GM21723 (cell line): ENCODE measurements at regions not wholly inside any gene's neighbourhood (a gene's known extent, or its start where the extent isn't known, plus 50 kb on each side); places are given as distances from the start of the nearest gene placed in this dataset.
"Not testable (repeated sequence)": the region's sequence is repeated elsewhere in the genome, so short reads cannot be mapped to it uniquely, and the experiment has no call there.

ENCODE experiments used
- ATAC-seq: cut with Tn5 transposase; IDR thresholded peaks from one replicate; pipeline ENCODE4 v1.9.1; 2021; ENCODE audit warnings: mild to moderate bottlenecking, moderate library complexity; ENCODE audit not compliant: unreplicated experiment

DNA sequence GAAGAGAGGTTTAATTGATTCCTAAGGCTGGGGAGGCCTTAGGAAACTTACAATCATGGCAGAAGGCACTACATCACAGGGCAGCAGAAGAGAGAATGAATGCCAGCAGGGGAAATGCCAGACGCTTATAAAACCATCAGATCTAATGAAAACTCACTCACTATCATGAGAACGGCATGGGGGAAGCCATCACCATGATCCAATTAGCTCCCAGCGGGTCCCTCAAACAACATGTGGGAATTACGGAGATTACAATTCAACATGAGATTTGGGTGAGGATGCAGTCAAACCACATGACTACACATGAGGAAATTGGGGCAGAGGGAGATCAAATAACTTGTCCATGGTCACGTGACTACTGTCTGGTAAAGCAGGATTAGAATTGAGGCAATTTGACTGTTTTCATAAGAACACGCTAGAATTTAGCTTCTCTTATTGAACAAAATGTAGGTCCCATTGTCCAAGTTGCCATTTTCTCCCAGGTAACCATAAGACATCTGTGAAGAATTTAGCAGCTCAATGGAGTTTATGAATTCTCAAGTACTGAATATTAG lies 445.1 kb upstream of the CDH20 start:
- no peak for ATAC-seq

DNA sequence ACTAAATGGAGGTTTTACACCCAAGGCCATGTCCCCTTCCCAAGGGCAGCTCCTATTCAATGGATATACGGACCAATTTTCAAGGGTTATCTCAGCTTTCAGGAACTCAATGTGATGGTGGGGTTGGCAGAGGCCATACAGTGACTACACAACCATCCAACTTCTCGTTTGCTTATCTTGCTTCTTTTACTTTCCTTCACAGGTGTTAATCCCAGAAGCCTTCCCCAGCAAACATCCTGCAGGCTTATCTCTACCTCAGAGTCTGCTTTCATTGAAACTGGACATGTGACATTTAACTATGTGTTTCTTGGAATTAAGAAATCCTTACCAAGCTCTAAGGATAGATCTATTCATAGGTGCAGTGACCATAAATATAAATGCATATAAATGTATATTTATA lies 443.8 kb upstream of the CDH20 start:
- no peak for ATAC-seq

DNA sequence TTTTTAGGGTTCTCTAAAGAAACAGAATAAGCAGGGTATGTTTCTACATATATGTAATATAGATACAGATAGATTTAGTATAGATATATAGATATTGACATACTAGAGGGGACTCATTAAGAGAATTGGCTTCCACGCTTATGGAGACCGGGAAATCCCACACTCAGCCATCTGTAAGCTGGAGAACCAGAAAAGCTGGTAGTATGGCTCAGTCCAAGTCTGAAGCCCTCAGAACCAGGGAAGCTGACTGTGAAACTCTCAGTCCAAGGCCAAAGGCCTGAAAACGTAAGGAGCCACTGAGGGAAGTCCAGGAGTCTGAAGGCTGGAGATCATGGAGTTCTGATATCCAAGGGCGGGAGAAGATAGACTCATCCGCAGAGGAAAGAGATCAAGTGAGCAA lies 441.3 kb upstream of the CDH20 start:
- no peak for ATAC-seq

DNA sequence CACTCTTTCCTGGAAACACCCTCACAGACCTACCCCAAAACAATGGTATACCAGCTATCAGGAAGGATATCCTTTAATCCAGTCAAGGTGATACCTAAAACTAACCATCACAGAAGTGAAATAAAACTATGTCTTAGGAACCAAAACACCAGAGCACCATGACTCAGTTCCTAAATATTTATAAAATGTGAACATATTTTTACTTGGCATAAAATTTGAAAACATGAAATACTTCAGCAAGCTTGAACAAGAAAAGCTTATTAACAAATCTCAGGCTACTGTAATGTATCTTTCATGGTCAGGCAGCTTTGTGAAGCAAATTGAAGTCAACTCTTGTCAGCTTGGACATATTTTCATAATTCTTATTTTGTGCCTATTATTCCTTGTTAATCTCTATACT lies 440.8 kb upstream of the CDH20 start:
- ATAC-seq, result no peak

DNA sequence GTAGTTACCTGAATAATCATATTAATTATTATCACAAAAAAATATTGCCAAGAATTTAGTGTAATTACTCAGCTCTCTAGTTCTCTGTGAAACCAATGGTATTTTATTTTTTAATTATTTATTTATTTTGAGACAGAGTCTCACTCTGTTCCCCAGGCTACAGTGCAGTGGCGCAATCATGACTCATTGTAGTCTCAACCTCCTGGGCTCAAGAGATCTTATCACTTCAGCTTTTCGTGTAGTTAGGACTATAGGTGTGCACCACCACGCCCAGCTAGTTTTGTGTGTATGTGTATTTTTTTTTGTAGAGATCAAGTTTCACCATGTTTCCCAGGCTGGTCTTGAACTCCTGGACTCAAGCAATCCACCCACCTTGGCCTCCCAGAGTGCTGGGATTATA lies 440.4 kb upstream of the CDH20 start:
- ATAC-seq, result no peak

DNA sequence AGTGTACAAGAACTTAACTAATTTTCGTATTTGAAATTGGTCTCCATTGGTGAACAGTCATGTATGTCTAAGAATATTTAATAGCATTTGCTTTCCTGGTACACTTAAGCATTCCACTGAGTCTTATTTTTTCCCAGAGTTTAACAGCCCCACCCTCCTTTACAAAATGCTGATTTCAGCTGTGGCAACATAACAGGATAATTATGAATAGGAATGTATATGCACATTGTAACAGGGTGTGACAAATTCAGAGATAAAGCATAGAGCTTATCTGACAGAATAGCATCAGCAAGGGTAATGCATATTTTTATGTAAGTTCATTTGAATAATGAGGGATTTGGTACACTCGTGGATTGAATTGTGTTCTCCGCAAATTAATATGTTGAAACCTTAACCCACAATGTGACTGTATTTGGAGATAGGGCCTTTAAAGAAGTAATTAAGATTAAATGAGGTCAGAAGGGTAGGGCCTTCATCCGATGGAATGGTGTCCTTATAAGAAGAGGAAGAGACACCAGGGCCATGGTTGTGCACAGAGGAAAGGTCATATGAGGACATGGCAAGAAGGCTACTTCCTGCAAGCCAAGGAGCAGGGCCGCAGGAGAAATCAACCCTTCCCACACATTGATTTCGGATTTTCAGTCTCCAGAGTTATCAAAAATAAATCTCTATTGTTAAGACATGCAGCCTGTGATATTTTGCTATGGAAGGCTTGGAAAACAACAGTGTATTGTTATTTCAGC lies 439.7 kb upstream of the CDH20 start:
- no peak for ATAC-seq

DNA sequence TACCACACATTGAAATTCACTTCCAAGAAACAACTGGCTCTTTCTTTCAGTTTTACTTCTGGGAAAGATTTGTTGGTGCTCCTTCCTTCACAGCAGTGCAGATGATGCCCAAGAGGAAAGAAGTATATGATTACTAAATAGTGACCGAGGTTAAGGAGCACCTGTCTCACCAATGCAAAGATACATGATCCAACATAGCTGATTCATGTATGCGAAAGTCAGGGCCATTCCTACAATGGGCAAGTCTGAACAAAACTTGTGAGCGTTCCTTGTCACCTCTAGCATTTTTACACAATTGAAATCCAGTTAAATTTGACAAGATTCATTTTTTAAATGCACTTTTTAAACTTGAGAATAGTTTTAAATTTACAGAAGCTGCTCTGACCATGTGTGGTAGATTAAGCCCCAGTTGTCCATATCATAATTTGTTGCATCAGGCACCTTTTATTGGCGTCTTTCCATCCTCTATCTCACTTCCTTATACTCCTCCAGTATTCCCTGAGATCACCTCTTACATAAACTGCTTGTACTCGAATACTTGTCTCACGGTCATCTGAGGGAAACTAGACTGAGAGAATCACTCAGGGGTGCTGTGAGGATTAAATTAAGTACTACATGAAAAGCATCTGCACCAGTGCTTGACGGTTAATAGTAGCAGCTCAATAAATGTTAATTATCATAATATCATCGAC lies 438.8 kb upstream of the CDH20 start:
- no peak for ATAC-seq

DNA sequence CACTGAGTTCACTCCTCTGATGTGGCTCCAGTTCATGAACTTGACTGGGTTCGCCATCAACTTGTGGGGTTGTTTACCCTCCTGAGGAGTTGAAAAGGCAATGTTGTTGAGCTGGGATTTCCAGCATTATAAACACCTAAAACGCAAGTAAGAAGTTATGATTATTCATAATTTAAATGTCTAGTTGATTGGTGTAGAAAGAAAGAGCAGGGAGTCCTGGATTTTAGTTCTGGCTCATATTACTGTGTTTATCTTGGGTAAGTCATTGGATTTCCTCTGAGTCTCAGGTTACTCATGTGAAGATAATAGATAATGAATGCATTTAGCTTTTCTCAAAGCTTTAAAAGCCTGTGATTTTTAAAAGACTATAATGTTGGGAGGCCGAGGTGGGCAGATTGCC lies 438.0 kb upstream of the CDH20 start:
- no peak for ATAC-seq

DNA sequence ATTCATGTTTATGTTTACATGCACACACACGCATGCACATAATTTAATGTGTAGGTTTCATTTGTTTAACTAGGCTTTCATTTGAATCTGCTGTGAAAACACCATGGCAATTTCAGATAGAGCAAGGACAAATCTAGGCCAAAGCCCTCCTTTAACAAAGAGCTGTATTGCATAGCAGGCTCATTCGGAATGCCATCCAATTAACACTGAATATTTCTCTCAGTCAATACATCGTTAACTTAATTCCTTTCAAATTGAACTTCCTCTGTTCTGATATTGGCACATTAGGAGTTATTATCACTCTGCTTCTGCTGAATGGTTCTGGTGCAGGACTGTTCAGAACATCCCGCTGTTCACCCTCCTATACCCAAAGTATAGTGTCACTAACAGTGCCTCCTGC lies 435.1 kb upstream of the CDH20 start:
- ATAC-seq, result no peak

DNA sequence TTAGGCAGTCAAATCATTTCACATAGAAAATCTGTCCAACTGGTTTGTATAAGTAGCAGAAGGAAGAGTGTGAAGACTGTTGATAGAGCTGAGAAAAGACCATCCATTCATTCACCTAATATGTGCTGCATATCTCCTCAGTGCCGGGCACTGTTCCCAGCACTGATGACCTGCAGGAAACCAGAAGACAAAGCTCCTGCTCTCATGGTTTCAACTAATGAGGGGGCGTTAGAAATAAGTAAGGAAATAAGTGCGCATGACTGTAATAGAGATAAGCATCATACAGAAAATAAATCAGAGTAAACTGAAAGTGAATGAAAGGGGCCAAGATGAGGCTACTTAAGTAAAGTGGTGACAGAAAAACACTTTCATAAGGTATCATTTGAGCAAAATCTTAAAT lies 427.5 kb upstream of the CDH20 start:
- ATAC-seq, result no peak

DNA sequence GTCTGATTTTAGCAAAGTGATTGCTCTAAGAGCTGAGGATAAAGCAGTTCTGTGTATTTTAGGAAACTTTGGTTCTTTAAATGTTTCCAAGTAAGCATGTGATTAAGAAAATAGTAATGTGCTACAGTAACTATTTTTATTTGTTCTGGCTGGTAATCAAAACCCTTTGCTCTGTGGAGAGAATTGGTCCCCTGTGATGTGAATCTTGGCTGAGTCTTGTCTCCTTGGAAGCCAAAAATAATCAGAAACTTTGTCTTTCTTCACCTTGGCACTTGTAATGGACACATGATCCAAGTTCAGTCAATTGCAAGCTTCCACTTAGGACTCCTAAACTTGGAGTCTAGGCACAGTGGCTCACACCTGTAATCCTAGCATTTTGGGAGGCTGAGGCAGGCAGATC lies 422.7 kb upstream of the CDH20 start:
- ATAC-seq, result no peak

DNA sequence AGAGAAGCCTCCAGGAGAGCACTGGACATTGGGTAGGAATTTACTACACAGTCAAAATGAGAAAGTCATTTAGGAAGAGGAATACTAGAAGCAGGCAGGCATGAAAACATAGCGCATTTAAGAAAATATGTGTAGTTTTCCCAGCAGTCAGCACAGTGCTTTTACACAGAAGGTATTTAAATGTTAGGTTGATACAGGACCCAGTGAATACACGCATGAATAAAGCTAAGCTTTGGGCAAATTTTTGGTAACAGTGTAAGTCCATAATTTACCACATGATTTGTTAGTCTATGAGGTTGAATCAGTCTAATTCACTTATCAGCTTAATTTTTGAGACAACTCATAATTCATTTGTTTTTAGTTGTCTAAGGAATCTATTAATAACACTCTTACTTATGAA lies 421.7 kb upstream of the CDH20 start:
- ATAC-seq, result no peak

DNA sequence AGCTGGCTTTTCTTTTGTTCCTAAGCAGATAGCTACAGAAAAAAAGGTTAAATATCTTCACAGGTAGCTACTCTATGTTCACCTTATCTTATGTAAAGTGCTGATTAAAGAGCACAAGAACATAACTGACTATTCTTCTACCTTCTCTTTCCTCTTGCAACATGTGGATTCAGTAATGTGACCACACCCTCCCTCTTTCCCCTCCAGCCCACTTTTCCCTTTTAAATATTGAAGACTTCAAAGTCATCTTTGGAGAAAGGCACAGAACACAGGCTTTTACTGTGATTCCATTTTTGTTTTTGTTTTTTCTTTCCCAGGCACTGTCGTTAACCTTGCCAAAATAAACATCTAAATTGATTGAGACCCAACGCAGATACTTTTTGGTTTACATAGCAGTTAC lies 418.1 kb upstream of the CDH20 start:
- ATAC-seq, result no peak

DNA sequence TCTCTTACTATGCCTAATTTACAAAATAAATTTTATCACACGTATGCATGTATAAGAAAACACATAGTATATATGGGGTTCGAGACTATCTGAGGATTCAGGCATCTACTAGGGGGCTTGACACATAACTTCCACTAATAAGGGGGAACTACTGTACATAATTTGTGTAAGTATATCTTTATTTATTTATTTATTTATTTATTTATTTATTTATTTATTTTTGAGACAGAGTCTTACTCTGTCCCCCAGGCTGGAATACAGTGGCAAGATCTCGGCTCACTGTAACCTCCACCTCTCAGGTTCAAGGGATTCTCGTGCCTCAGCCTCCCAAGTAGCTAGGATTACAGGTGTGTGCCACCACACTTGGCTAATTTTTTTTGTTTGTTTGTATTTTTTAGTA lies 414.4 kb upstream of the CDH20 start:
- not testable (repeated sequence) for ATAC-seq

DNA sequence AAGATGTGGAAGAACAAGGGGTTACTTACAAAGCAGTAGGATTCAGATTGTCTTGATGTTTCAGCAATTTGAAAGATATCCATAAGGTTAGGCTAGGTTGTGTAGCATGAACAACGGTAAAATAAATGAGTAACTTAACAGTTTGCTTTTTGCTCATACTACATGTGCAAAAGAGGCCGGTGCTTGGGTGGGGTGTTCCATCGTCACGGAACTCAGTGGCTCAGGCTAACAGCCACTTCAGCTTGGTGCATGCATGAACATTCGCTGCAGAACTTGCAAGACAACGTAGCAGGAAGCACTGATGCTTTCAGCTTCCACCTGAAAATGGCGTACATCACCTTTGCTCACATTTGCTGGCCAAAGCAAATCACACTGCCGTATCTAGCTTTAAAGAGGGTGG lies 407.3 kb upstream of the CDH20 start:
- no peak for ATAC-seq

DNA sequence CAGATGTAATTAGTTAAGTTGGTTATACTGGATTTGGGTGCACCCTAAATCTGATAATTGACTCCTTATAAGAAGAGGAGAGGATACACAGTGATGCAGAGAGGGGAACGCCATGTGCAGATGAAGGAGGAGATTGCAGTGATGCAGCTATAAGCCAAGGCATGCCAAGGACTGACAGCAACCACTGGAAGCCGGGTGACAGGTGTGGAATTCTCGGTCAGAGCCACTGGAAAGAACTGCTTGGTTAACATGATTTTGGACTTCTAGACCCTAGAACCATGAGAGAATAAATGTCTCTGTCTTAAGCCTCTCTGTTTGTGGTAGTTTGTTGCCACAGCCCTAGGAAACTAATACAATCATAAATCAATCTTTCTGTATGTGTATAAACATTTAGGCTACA lies 403.3 kb upstream of the CDH20 start:
- no peak for ATAC-seq

DNA sequence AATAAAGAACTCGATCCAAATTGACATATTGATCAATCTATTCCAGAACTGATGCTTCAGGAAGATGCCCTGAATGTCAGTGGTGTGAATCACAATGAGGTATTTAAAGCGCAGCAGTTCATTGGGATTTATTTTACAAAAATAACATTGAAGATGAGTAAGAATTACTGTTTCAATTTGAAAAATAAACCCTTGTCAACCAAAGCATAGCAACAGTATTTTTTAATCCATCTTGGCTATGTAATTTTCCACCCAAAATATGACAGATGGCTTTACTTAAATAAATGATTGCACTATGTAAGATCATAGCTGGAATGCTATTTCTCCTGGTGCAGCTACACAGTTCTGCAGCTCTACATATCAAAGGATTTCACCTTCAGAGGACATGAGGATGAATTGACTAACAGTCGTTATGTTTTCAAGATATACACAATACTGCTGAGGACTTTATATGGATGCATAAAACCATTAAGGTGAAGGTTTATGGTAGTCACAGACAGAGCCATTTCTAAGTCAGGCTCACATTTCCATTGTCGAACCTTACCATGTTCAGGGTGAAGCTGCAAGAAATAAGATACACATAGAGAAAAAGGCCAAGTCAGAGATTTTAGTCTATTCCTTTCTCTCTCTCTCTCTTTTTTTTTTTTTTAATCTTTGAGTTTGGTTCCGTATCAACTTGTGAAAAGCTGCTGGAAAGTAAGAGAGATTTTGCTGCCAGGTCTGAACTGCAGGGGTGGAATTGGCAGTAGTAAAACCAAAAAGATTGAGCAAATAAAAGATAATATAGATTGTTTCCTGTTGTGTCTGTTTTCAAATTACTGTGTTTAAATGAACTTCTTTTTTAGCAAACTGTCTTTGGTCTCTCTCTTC lies 398.0 kb upstream of the CDH20 start:
- ATAC-seq, result no peak

DNA sequence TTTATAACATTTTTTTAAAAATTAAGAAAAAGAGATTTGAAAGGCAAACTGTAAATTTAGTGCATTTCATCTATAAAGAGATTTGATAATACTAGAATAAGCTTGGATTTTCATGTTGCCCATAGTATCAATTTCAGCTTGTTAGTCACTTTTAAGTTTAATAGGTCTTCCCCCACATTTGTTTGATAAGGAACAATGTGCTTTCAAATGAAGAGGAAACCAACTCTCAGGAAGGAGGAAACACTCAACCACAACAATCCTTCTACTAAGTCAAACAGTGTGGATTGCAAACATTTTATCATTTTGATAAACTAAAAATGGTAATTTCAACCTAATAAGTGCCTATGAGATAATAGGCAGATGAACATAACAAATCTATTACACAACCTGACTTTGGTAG lies 397.1 kb upstream of the CDH20 start:
- ATAC-seq, result no peak

DNA sequence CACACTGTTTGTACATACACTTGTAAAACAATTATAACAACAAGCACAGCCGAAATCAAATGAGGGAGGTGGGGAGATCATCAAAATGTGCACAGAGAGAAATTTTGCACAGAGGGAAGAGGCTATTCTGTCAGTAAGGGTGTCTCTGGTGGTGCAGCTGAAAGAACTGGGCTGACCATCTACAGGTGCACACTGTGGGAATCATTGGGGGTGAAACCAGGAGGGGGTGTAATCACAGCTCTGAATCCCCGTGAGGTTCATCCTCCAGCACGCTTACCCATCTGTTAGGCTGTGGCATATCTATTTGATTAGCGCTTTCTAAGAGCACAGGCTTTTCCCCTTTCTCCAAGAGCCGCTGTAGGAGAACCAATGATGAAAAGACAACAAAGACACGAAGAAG lies 389.9 kb upstream of the CDH20 start:
- no peak for ATAC-seq

DNA sequence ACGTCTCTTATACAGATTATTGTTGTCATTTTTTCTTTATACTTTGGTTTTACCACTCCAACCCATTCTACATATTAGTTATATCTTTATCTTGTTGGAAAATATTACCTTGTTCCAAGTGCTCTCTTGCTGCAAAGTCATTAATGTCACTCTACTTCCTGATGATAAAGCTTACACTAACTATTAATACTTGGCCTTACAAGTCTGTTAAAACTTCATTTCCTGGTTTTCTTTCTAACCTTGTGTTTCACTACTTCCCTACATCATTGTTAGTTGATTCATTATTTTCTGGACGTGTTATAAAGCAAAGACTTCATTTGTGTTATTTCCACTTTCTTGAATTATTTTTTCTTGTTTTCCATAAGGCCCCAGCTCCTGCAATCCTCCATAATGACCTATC lies 382.6 kb upstream of the CDH20 start:
- ATAC-seq, result no peak

DNA sequence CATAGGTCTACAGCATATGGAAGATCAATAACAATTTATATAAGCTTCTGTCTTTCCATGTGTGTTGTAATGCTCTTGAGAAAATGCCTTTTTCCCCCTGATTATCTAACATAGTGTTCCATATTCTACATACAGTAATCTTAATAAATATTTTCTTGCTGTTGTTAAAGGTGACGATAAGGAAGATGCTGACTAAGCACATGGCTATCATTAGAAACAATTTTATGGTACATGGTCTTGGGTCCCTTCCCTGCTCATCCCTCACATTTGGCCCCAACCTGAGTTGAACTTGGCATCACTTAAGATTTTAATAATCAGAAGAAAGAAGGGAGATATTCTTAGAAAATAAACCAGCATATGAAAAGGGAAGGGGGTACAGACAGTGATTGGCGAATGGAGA lies 382.1 kb upstream of the CDH20 start:
- ATAC-seq, result no peak

DNA sequence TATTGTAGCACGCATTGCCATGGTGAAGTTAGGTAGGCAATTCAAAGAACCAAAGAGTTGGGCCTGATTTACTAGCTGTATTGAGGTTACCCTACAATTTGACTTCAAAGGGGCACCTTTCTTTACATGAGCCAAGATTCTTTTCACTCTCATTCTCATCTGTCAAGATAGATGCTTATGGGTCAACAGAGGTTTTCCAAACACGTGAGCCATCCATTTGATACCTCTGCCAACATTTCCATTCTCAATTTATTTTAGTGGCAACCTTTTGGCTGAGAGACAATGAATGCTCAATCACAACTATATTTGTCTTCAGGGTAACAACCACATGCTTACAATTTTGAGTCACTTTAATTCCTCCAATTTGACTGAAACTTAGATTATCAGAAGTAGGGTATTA lies 370.6 kb upstream of the CDH20 start:
- no peak for ATAC-seq
